ENCODE measurements at regions not wholly inside any gene's neighbourhood (a gene's known extent, or its start where the extent isn't known, plus 50 kb on each side); places are given as distances from the start of the nearest gene placed in this dataset.

DNA sequence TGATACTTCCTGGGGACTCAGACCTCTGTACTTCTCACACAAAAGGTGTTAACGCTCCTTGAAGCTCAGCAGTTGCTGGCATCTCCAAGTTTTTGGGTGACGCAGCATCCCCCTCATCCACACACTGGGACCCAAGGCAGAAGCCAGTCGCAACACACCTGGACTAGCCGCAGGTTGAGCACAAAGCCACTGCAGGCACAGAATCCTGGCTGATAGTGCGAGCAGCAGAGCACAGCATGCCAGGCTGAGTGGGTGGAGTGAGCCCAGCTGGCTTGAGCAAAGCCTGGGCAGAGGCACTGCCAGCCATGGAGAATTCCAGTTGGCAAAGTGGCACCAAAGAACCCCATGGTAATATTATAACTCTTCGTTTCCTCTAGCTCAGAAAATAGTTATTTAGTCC is 873.2 kb upstream of the NDST4 start:
- TF ChIP-seq, protein P1, sequence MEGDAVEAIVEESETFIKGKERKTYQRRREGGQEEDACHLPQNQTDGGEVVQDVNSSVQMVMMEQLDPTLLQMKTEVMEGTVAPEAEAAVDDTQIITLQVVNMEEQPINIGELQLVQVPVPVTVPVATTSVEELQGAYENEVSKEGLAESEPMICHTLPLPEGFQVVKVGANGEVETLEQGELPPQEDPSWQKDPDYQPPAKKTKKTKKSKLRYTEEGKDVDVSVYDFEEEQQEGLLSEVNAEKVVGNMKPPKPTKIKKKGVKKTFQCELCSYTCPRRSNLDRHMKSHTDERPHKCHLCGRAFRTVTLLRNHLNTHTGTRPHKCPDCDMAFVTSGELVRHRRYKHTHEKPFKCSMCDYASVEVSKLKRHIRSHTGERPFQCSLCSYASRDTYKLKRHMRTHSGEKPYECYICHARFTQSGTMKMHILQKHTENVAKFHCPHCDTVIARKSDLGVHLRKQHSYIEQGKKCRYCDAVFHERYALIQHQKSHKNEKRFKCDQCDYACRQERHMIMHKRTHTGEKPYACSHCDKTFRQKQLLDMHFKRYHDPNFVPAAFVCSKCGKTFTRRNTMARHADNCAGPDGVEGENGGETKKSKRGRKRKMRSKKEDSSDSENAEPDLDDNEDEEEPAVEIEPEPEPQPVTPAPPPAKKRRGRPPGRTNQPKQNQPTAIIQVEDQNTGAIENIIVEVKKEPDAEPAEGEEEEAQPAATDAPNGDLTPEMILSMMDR (IDR thresholded peaks at IDR 0.05): no peak
- TF ChIP-seq POLR2A (IDR thresholded peaks at IDR 0.05): no peak
